SK-N-SH (cell line): ENCODE measurements at regions not wholly inside any gene's neighbourhood (a gene's known extent, or its start where the extent isn't known, plus 50 kb on each side); places are given as distances from the start of the nearest gene placed in this dataset.

Source experiments
- CTCF ChIA-PET: fragments of 300-600, 350-600 bp; formaldehyde crosslinking; extraction: SDS; loops from one replicate; lab custom pipeline; 2021; lab: Yijun Ruan, JAX
- POLR2A ChIA-PET: fragments of 350-600 bp; sonication (Branson Sonifier 250); formaldehyde crosslinking; extraction: SDS; loops from one replicate; lab custom pipeline; 2020; ENCODE audit warnings: antibody characterized with exemption, inconsistent platforms; lab: Yijun Ruan, JAX
- DNase-seq: peaks from one replicate; pipeline ENCODE4 v3.0.0; 2012
- H2AFZ ChIP-seq: fragments of 200-600 bp; sonication (generic); 2 replicates; pipeline ENCODE4 v1.8.1; 2016; ENCODE audit warnings: antibody characterized with exemption, mild to moderate bottlenecking, low read depth
- H3F3A ChIP-seq: fragments of 200-600 bp; sonication (generic); replicated peaks from 2 replicates; pipeline ENCODE3; 2016; ENCODE audit warnings: antibody characterized with exemption, mild to moderate bottlenecking; ENCODE audit not compliant: insufficient read depth
- H3K27ac ChIP-seq, 2 experiments: fragments of 200-500 bp in 1 of 2; fragments of 200-600 bp in 1 of 2; sonication (Bioruptor generic) in 1 of 2; sonication (generic), shearing (Covaris generic) in 1 of 2; 2 replicates each; pipeline versions ENCODE4 v1.5.1 to v1.6.1; 2014 to 2016; ENCODE audit warnings: low read depth in 2 of 2, inconsistent platforms in 1 of 2, low read length in 1 of 2, mild to moderate bottlenecking in 1 of 2, mixed read lengths in 1 of 2
- H3K27me3 ChIP-seq: fragments of 200-600 bp; sonication (generic), shearing (Covaris generic); 2 replicates; pipeline ENCODE4 v1.6.1; 2016; ENCODE audit warnings: mixed run types; ENCODE audit not compliant: insufficient read depth
- H3K36me3 ChIP-seq, 2 experiments: fragments of 200-500 bp in 1 of 2; fragments of 200-600 bp in 1 of 2; sonication (Bioruptor generic) in 1 of 2; sonication (generic) in 1 of 2; replicated peaks in 1 of 2; 2 replicates each; pipeline versions ENCODE3 to v1.5.1; 2014 to 2016; ENCODE audit warnings: low read length in 1 of 2, mild to moderate bottlenecking in 1 of 2; ENCODE audit not compliant: insufficient read depth in 2 of 2, control insufficient read depth in 1 of 2
- H3K4me1 ChIP-seq, 2 experiments: fragments of 200-500 bp in 1 of 2; fragments of 200-600 bp in 1 of 2; sonication (Bioruptor generic) in 1 of 2; sonication (generic), shearing (Covaris generic) in 1 of 2; 2 replicates each; pipeline versions ENCODE4 v1.5.1 to v1.6.1; 2014 to 2016; ENCODE audit warnings: low read depth in 1 of 2, low read length in 1 of 2, mixed run types in 1 of 2; ENCODE audit not compliant: insufficient read depth in 2 of 2, control insufficient read depth in 1 of 2
- H3K4me2 ChIP-seq: fragments of 200-600 bp; sonication (generic), shearing (Covaris generic); 2 replicates; pipeline ENCODE4 v1.6.1; 2017; ENCODE audit warnings: mixed run types
- H3K4me3 ChIP-seq, 2 experiments: fragments of 200-500 bp in 1 of 2; fragments of 200-600 bp in 1 of 2; sonication (Bioruptor generic) in 1 of 2; sonication (generic), shearing (Covaris generic) in 1 of 2; 2 replicates each; pipeline versions ENCODE4 v1.5.1 to v1.8.1; 2014 to 2016; ENCODE audit warnings: low read depth in 2 of 2, inconsistent platforms in 1 of 2, low read length in 1 of 2, mild to moderate bottlenecking in 1 of 2, mixed read lengths in 1 of 2, moderate library complexity in 1 of 2
- H3K79me2 ChIP-seq: fragments of 200-600 bp; sonication (generic); 2 replicates; pipeline ENCODE4 v1.8.1; 2017; ENCODE audit warnings: mild to moderate bottlenecking; ENCODE audit not compliant: insufficient read depth
- H3K9ac ChIP-seq: fragments of 200-600 bp; sonication (generic); 2 replicates; pipeline ENCODE4 v1.6.1; 2017; ENCODE audit warnings: mixed run types
- H3K9me2 ChIP-seq: fragments of 200-600 bp; sonication (generic); 2 replicates; pipeline ENCODE4 v1.6.1; 2017; ENCODE audit warnings: mixed run types
- H3K9me3 ChIP-seq: fragments of 200-600 bp; sonication (generic); 2 replicates; pipeline ENCODE4 v1.6.1; 2017; ENCODE audit warnings: mixed run types, mild to moderate bottlenecking, moderate library complexity
- H4K20me1 ChIP-seq: fragments of 200-600 bp; sonication (generic); 2 replicates; pipeline ENCODE4 v1.6.1; 2017; ENCODE audit warnings: mild to moderate bottlenecking, mixed run types; ENCODE audit not compliant: insufficient read depth
- EP300 ChIP-seq, 2 experiments: IDR thresholded peaks; 2 replicates each; pipeline versions ENCODE4 v1.4.0 to v1.6.1; 2012; ENCODE audit warnings: borderline replicate concordance in 1 of 2, low read depth in 1 of 2, low read length in 1 of 2
- FOXJ3 ChIP-seq: sonication (generic); formaldehyde crosslinking; IDR thresholded peaks from 2 replicates; pipeline ENCODE4 v1.5.1; 2020; ENCODE audit warnings: mild to moderate bottlenecking, missing genetic modification reagents
- GABPA ChIP-seq: IDR thresholded peaks from 2 replicates; pipeline ENCODE4 v1.4.0; 2012; ENCODE audit warnings: low read depth, mild to moderate bottlenecking
- GATA2 ChIP-seq: sonication (generic); formaldehyde crosslinking; IDR thresholded peaks from 2 replicates; pipeline ENCODE4 v1.5.0; 2020; ENCODE audit warnings: mild to moderate bottlenecking, missing genetic modification reagents
- JUND ChIP-seq: IDR thresholded peaks from 2 replicates; pipeline ENCODE4 v1.4.0; 2012
- NRF1 ChIP-seq: IDR thresholded peaks from 2 replicates; pipeline ENCODE4 v1.6.1; 2012; ENCODE audit warnings: low read depth, mild to moderate bottlenecking, low read length
- RAD21 ChIP-seq: IDR thresholded peaks from 2 replicates; pipeline ENCODE4 v1.6.1; 2012; ENCODE audit warnings: mild to moderate bottlenecking, low read length
- RCOR1 ChIP-seq: fragments of 150-350 bp; IDR thresholded peaks from 2 replicates; pipeline ENCODE4 v1.6.1; 2017; ENCODE audit warnings: antibody characterized with exemption, low read length
- RFX5 ChIP-seq: IDR thresholded peaks from 2 replicates; pipeline ENCODE4 v1.6.1; 2012; ENCODE audit warnings: mild to moderate bottlenecking, improper control_type of control experiment, low read length
- RXRA ChIP-seq: IDR thresholded peaks from 2 replicates; pipeline ENCODE4 v1.4.0; 2012; ENCODE audit warnings: low read depth, mild to moderate bottlenecking, borderline replicate concordance
- SMC3 ChIP-seq: IDR thresholded peaks from 2 replicates; pipeline ENCODE4 v1.6.1; 2012; ENCODE audit warnings: low read depth, low read length, improper control_type of control experiment
- USF1 ChIP-seq: IDR thresholded peaks from 2 replicates; pipeline ENCODE4 v1.4.0; 2012; ENCODE audit warnings: low read depth, borderline replicate concordance
- ZBTB33 ChIP-seq: IDR thresholded peaks from 2 replicates; pipeline ENCODE4 v1.4.0; 2012; ENCODE audit warnings: low read depth, borderline replicate concordance
- WGBS: methylation state at CpG from one replicate; pipeline ENCODE4 v1.1.6; 2017; ENCODE audit warnings: low lambda C conversion rate; 5-methylcytosine and 5-hydroxymethylcytosine counted together
- TF ChIP-seq, protein P1 (sequence below): IDR thresholded peaks from 2 replicates; pipeline ENCODE4 v1.6.1; 2012; ENCODE audit warnings: mild to moderate bottlenecking, low read depth, low read length, moderate library complexity

DNA sequence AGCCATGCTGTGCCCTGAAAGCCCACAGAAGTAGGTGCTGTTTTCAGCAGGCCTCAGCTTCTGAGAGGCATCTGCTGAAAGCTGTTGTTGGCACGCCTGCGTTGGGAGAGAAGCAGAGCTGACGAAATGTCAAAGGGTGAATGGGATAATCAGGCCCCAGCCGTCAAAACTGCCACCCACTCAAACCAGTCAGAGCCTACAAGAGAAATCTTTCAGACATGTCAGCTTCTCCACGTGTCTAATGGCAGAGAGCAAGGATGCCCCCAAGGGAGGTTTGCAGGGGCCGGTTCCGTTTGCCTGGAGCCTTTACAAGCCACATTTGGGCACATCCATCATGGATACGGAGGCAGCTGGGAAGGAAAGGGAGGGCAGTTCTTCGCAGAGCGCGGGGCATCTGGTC lies 568.2 kb upstream of the EEF2KMT start:
- H3K79me2 ChIP-seq, result no peaks in the 10 kb centered on the region
- POLR2A ChIA-PET, result no interaction called here
- no peak overlapping the region for H2AFZ ChIP-seq
- no peak overlapping the region for H3K27ac ChIP-seq
- no peaks in the 10 kb centered on the region for H3K36me3 ChIP-seq
- 34% methylated on average over 11 of the region's 11 CpGs for WGBS
- H3K4me2 ChIP-seq, result no peak overlapping the region
- H3F3A ChIP-seq, result no peaks in the 10 kb centered on the region
- H3K4me3 ChIP-seq, result no peak overlapping the region
- no peaks in the 10 kb centered on the region for H3K27me3 ChIP-seq
- TF ChIP-seq FOXJ3 (CRISPR knock-in tag) (no peak), RAD21 (no peak), SMC3 (no peak)
- no peaks in the 10 kb centered on the region for H4K20me1 ChIP-seq
- no peak for DNase-seq
- peaks cover 0 to 6% of the 10 kb centered on the region in 2 experiments; a peak in 1 of 4 replicates for H3K4me1 ChIP-seq
- no peaks in the 10 kb centered on the region for H3K9me3 ChIP-seq
- H3K9me2 ChIP-seq, result no peaks in the 10 kb centered on the region
- H3K9ac ChIP-seq, result no peak overlapping the region
- CTCF ChIA-PET, result interaction anchor here (2.3 kb wide), 1 partner anchor 13 kb away, joined by 5 read pairs; no protein-coding TSS in a partner anchor

GRCh38 chr16:5653789-5654188 lies 556.2 kb upstream of the EEF2KMT start:
- POLR2A ChIA-PET, result no interaction called here

More at GRCh38 chr16:5653789-5654188, 556.2 kb upstream of the EEF2KMT start:
- H2AFZ ChIP-seq, result no peak overlapping the region
- no peak overlapping the region for H3K4me2 ChIP-seq
- WGBS, result 30% methylated on average over 10 of the region's 11 CpGs
- no peaks in the 10 kb centered on the region for H3K9me3 ChIP-seq
- H3K9me2 ChIP-seq, result no peaks in the 10 kb centered on the region
- H4K20me1 ChIP-seq, result no peaks in the 10 kb centered on the region
- no peak overlapping the region for H3K4me3 ChIP-seq
- peak overlapping the region in 1 of 2 experiments; percentile 11; a peak in 1 of 4 replicates for H3K27ac ChIP-seq
- TF ChIP-seq JUND, result no peak
- no peak for TF ChIP-seq RCOR1
- no peak for TF ChIP-seq GATA2
- no peak for TF ChIP-seq RXRA
- no peak for TF ChIP-seq FOXJ3 (CRISPR knock-in tag)
- no peak for TF ChIP-seq USF1
- TF ChIP-seq ZBTB33, result no peak
- TF ChIP-seq EP300 (IDR thresholded peaks at IDR 0.05; ENCODE audit: borderline replicate concordance in 1 of 2, low read depth in 1 of 2, low read length in 1 of 2), result no peak
- TF ChIP-seq, protein P1, sequence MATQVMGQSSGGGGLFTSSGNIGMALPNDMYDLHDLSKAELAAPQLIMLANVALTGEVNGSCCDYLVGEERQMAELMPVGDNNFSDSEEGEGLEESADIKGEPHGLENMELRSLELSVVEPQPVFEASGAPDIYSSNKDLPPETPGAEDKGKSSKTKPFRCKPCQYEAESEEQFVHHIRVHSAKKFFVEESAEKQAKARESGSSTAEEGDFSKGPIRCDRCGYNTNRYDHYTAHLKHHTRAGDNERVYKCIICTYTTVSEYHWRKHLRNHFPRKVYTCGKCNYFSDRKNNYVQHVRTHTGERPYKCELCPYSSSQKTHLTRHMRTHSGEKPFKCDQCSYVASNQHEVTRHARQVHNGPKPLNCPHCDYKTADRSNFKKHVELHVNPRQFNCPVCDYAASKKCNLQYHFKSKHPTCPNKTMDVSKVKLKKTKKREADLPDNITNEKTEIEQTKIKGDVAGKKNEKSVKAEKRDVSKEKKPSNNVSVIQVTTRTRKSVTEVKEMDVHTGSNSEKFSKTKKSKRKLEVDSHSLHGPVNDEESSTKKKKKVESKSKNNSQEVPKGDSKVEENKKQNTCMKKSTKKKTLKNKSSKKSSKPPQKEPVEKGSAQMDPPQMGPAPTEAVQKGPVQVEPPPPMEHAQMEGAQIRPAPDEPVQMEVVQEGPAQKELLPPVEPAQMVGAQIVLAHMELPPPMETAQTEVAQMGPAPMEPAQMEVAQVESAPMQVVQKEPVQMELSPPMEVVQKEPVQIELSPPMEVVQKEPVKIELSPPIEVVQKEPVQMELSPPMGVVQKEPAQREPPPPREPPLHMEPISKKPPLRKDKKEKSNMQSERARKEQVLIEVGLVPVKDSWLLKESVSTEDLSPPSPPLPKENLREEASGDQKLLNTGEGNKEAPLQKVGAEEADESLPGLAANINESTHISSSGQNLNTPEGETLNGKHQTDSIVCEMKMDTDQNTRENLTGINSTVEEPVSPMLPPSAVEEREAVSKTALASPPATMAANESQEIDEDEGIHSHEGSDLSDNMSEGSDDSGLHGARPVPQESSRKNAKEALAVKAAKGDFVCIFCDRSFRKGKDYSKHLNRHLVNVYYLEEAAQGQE, result no peak
- no peak for TF ChIP-seq RFX5
- no peak for TF ChIP-seq GABPA
- TF ChIP-seq NRF1, result no peak
- H3K27me3 ChIP-seq, result no peaks in the 10 kb centered on the region
- H3K9ac ChIP-seq, result no peak overlapping the region
- H3F3A ChIP-seq, result no peaks in the 10 kb centered on the region
- peaks cover 0 to 6% of the 10 kb centered on the region in 2 experiments; a peak in 1 of 4 replicates for H3K4me1 ChIP-seq
- no peaks in the 10 kb centered on the region for H3K36me3 ChIP-seq
- DNase-seq, result no peak
- H3K79me2 ChIP-seq, result no peaks in the 10 kb centered on the region
- CTCF ChIA-PET, result interaction anchor here (0.7 to 3.5 kb wide), 4 partner anchors 10 to 38 kb away, joined by 3 to 15 read pairs (median 4); no protein-coding TSS in a partner anchor
